ENCODE measurements at regions not wholly inside any gene's neighbourhood (a gene's known extent, or its start where the extent isn't known, plus 50 kb on each side); places are given as distances from the start of the nearest gene placed in this dataset.

GRCh38 chr3:40842714-40843113 lies 318.0 kb downstream of the ZNF621 start:
- Histone ChIP-seq H3K27ac (ENCODE audit: low read depth, low read length) (no peak overlapping the region), H3K4me2 (ENCODE audit: insufficient read depth in 1 of 2, low read depth in 2 of 2, low read length in 2 of 2) (no peak overlapping the region), H2AK5ac (ENCODE audit: low read depth, low read length) (no peak overlapping the region), H2AFZ (ENCODE audit: low read length) (no peak overlapping the region), H3K79me1 (ENCODE audit: low read depth, low read length) (no peaks in the 10 kb centered on the region), H3K79me2 (ENCODE audit: control insufficient read depth in 1 of 2, insufficient read depth in 2 of 2, low read length in 2 of 2) (no peaks in the 10 kb centered on the region), H3K4me3 (ENCODE audit: extremely low read depth in 1 of 4, insufficient read depth in 2 of 4, low read depth in 3 of 4, low read length in 4 of 4) (no peak overlapping the region), H3K9ac (replicated peaks in 1 of 4; ENCODE audit: extremely low read depth in 1 of 4, low read depth in 3 of 4, low read length in 3 of 4) (no peak overlapping the region), H2BK20ac (ENCODE audit: low read length) (no peak overlapping the region), H3K9me3 (ENCODE audit: insufficient read depth in 2 of 2, low read depth in 1 of 2, low read length in 1 of 2) (peaks cover 4% of the 10 kb centered on the region in 2 experiments; a peak in 1 of 4 replicates), H2BK120ac (replicated peaks; ENCODE audit: low read depth, low read length) (no peak overlapping the region), H4K20me1 (replicated peaks in 1 of 2; ENCODE audit: control insufficient read depth in 1 of 2, insufficient read depth in 2 of 2, low read length in 2 of 2) (no peaks in the 10 kb centered on the region), H3K4me1 (replicated peaks in 1 of 4; ENCODE audit: control insufficient read depth in 3 of 4, insufficient read depth in 4 of 4, low read length in 3 of 4) (peaks cover 3 to 9% (median 5%) of the 10 kb centered on the region in 4 experiments; a peak in 6 of 7 replicates), H2BK15ac (ENCODE audit: low read length) (0 out of 2 replicates have a peak overlapping the region, but pooled peaks have one; percentile 62), H3K18ac (ENCODE audit: extremely low read depth, low read length) (no peak overlapping the region), H4K91ac (replicated peaks; ENCODE audit: insufficient read length, low read length) (no peak overlapping the region), H3K36me3 (ENCODE audit: control insufficient read depth in 2 of 4, insufficient read depth in 4 of 4, low read length in 3 of 4) (no peaks in the 10 kb centered on the region), H2BK12ac (ENCODE audit: low read depth, low read length) (no peak overlapping the region; the same call in 1 of the 2 replicates), H3K27me3 (replicated peaks in 1 of 4; ENCODE audit: control insufficient read depth in 3 of 4, extremely low read depth in 1 of 4, insufficient read depth in 3 of 4, low read length in 3 of 4) (no peaks in the 10 kb centered on the region), H3K23ac (ENCODE audit: insufficient read length) (no peak overlapping the region), H3K4ac (replicated peaks; ENCODE audit: insufficient read length, low read depth, low read length) (no peak overlapping the region), H4K5ac (ENCODE audit: insufficient read length, low read depth, low read length) (no peak overlapping the region), H3K23me2 (ENCODE audit: low read depth, low read length) (no peaks in the 10 kb centered on the region; the same call in 1 of the 2 replicates), H3K14ac (ENCODE audit: insufficient read length) (no peak overlapping the region), H2BK5ac (ENCODE audit: low read depth, low read length) (no peak overlapping the region), H3K56ac (replicated peaks; ENCODE audit: insufficient read length, low read depth, low read length) (no peak overlapping the region), H4K8ac (ENCODE audit: extremely low read depth, insufficient read depth, low read length) (no peak overlapping the region)
- DNase-seq (ENCODE audit: low read depth in 1 of 2, low spot score in 2 of 2) = no peak
- TF ChIP-seq CHD1 (IDR thresholded peaks at IDR 0.05; ENCODE audit: low read depth, low read length) (no peak), CBX8 (IDR thresholded peaks at IDR 0.05; ENCODE audit: borderline replicate concordance, low read depth, low read length) (no peak)
- POLR2A ChIA-PET (ENCODE audit: partially characterized antibody) = interaction anchor here (1.0 kb wide), 1 partner anchor 357 kb away, joined by 3 read pairs; the partner anchor contains the start of gene CTNNB1
- WGBS, 2 experiments (ENCODE audit: extremely low coverage in 1 of 2, insufficient coverage in 1 of 2, insufficient read length in 1 of 2, insufficient replicate concordance in 2 of 2, low coverage in 1 of 2, low lambda C conversion rate in 2 of 2, missing lambda C conversion rate in 1 of 2) = 98% methylated on average over 11 of the region's 11 CpGs; no CpG with 5 or more reads in 1 of the 2 experiments
- CTCF ChIA-PET (ENCODE audit: partially characterized antibody) = no interaction called here
- no peak for FAIRE-seq
